Activated CD4-positive, alpha-beta memory T cell treated with anti-CD3 and anti-CD28 coated beads for 36 hours (primary cell): ENCODE measurements at regions not wholly inside any gene's neighbourhood (a gene's known extent, or its start where the extent isn't known, plus 50 kb on each side); places are given as distances from the start of the nearest gene placed in this dataset.

ENCODE experiments used
- CTCF ChIA-PET: fragments of 350-600 bp; sonication (Branson Sonifier 250); formaldehyde crosslinking; loops from one replicate; lab custom pipeline; 2021; ENCODE audit warnings: antibody characterized with exemption, inconsistent platforms; lab: Charles Lee
- POLR2A ChIA-PET: fragments of 350-600 bp; sonication (Branson Sonifier 250); formaldehyde crosslinking; loops from one replicate; lab custom pipeline; 2021; ENCODE audit warnings: antibody characterized with exemption; lab: Charles Lee
- DNase-seq: peaks from one replicate; pipeline ENCODE4 v3.0.0-alpha.2; 2020
- H3K27ac Mint-ChIP-seq: one replicate; pipeline ENCODE4 v1.8.0; 2021; ENCODE audit warnings: mixed read lengths
- H3K27me3 Mint-ChIP-seq: one replicate; pipeline ENCODE4 v1.8.0; 2021; ENCODE audit warnings: mixed read lengths
- H3K36me3 Mint-ChIP-seq: one replicate; pipeline ENCODE4 v1.8.0; 2021; ENCODE audit warnings: mixed read lengths
- H3K4me1 Mint-ChIP-seq: one replicate; pipeline ENCODE4 v1.8.0; 2021; ENCODE audit warnings: low read depth, mixed read lengths
- H3K4me3 Mint-ChIP-seq: one replicate; pipeline ENCODE4 v1.8.0; 2021; ENCODE audit warnings: mild to moderate bottlenecking, mixed read lengths
- H3K9me3 Mint-ChIP-seq: one replicate; pipeline ENCODE4 v1.8.0; 2021; ENCODE audit warnings: mixed read lengths
- intact Hi-C: fragments of 100-400 bp; cut with micrococcal nuclease; formaldehyde crosslinking; loops from one replicate; pipeline ENCODE4 v1.15.1; 2023

DNA sequence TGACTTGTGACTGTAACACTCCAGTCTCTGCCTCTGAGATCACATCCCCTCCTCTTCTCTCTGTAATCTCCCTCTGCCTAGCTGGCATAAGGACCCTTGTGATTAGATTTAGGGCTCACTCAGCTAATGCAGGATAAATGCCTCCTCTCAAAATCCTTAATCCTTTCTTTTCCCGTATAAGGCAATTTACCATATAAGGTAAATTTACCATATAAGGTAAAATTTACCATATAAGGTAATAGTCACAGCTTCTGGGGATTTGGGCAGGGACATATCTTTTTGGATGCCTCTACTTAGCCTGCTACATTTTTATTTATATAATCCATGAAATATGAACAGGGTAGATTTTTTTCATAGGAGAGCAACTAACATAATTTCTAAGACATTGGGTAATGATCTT, 318.0 kb upstream of the PUM3 start:
- intact Hi-C loops = no loop called here
- ChIA-PET CTCF (no interaction called here), POLR2A (no interaction called here)
- Mint-ChIP-seq H3K4me1 (no peaks in the 10 kb centered on the region), H3K36me3 (no peaks in the 10 kb centered on the region), H3K27ac (no peak overlapping the region), H3K4me3 (no peak overlapping the region), H3K27me3 (peaks cover 8% of the 10 kb centered on the region), H3K9me3 (no peaks in the 10 kb centered on the region)
- no peak for DNase-seq

DNA sequence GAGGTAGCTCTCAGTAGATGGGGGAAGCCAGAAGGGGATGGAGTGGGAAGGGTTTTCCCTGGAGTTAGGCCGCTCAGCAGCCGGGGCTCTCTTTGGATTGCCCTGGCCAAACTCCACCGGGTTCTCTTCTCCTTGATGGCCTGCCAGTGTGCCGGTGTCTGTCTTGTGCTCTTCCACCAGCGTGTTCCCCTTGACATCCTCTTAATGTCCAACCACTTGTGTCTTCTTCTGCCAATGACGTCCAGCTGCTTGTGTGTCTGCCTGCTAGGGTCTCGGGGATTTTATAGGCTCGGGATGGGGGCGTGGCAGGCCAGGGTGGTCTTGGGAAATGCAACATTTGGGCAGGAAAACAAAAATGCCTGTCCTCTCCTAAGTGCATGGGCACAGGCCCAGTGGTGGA, 313.1 kb upstream of the PUM3 start:
- intact Hi-C loops = no loop called here
- H3K4me1 Mint-ChIP-seq = no peaks in the 10 kb centered on the region
- ChIA-PET CTCF (no interaction called here), POLR2A (no interaction called here)
- H3K4me3 Mint-ChIP-seq = no peak overlapping the region
- H3K9me3 Mint-ChIP-seq = no peaks in the 10 kb centered on the region
- H3K27ac Mint-ChIP-seq = no peak overlapping the region
- no peak for DNase-seq
- no peaks in the 10 kb centered on the region for H3K36me3 Mint-ChIP-seq
- H3K27me3 Mint-ChIP-seq = peaks cover 2% of the 10 kb centered on the region

DNA sequence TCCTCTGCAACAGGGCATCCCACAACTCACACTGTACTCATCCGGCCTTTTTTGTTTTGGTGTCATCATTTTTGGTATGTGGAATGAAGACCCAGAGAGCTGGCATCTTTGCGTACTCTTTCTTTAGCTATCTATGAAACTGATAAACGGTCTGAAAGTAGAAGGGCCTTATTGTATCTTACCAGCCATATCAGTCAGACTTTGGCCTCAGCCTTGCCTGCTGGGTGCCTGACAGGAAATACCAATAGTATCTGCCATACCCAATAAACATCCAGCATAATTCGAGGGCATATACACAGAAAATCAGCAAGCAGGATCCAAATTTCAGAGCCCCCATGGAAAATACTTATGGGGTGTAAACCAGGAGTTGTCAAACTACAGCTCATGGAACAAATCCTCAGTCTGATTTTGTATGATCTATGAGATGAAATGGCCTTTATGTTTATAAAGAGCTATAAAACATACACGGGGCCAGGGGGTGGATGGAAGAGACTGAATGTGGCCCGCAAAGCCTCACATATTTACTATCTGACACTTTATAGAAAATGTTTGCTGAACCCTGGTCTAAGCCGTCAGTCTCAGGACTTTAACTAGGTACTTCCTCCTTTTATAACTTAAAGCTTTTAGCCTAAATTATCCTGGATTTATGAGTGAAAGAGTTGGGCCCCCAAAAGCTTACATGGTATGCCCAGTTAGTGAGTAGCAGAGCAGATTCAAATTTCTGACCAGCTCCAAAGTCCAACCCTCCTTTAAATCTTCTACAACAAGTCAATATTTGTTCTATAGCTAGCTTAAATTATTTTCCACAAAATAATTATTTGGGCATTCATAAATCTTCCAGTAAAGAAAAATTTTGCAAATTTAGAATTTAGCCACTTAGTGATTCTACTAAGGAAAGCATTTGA, 308.0 kb upstream of the PUM3 start:
- Mint-ChIP-seq H3K27me3 (no peaks in the 10 kb centered on the region), H3K4me3 (no peak overlapping the region), H3K9me3 (no peaks in the 10 kb centered on the region), H3K4me1 (no peaks in the 10 kb centered on the region), H3K27ac (no peak overlapping the region), H3K36me3 (no peaks in the 10 kb centered on the region)
- ChIA-PET CTCF (no interaction called here), POLR2A (no interaction called here)
- intact Hi-C loops = no loop called here
- no peak for DNase-seq

DNA sequence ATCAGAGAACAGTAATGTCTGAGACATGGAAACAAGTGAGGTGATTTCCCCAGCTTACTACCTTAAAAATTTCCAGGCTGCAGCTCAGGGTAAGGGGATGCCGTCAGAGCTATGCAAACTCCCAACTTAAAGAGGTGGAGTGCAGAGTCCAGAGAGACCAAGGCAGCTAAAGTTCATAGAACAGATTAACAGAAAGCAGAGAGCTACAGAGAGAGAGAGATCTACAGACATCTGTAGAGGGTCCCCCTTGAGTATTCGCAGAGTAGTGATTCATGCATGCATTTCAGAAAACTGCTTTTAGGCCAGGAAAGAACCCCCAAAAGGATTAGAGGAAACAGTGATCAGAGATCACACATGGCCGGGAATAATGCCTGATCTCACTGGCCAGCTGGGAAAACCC, 306.2 kb upstream of the PUM3 start:
- ChIA-PET POLR2A (no interaction called here), CTCF (no interaction called here)
- H3K9me3 Mint-ChIP-seq = no peaks in the 10 kb centered on the region
- H3K4me3 Mint-ChIP-seq = no peak overlapping the region
- no peak overlapping the region for H3K27ac Mint-ChIP-seq
- H3K36me3 Mint-ChIP-seq = no peaks in the 10 kb centered on the region
- intact Hi-C loops = no loop called here
- DNase-seq = no peak
- H3K4me1 Mint-ChIP-seq = no peaks in the 10 kb centered on the region
- H3K27me3 Mint-ChIP-seq = no peaks in the 10 kb centered on the region

DNA sequence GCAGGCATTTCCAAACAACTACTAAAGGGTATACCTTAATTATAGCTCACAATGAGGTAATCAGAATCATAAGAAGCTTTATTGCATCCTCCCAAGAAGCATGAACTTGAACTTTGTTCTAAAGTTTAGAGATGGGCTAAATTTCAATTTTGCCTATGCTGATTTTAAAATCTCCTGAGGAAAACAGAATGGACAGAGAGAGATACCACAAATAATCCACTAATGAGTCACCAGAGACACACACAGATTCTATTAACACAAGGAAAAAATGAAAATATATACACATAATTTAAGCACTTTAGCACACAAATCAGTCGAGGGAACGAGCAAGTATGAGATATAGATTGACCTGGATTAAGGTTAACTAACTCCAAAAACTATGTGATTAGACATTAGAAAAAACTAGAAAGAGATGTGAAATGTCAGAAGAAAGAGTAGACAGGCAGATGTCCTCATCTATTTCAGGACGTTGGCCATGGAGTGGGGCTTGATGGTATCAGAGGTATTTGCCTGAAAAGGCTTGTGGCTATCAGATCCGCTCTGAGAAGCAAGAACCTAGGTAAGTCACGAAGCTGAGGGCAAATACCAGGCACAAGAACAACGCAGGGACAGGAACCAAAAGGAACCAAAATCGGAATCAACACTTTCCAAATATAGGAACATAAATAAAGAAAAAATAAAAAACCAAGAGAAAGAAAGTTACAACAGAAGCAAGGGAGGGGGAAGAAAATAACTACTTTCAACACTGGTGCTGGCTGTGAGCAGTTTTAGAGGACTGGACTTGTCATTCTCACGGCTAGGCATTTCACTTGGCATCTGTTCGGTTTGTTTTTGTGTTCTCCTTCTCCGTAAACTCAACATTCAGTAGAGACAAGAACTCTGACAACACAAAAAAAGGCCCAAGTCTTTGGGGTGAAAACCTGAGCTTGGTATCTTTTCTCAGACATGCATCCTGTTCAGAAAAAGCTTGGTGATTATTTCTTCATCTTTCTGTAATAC, 294.6 kb upstream of the PUM3 start:
- intact Hi-C loops = no loop called here
- Mint-ChIP-seq H3K27ac (no peak overlapping the region), H3K27me3 (peaks cover 6% of the 10 kb centered on the region), H3K4me1 (no peaks in the 10 kb centered on the region), H3K4me3 (no peak overlapping the region), H3K36me3 (no peaks in the 10 kb centered on the region), H3K9me3 (peaks cover 13% of the 10 kb centered on the region)
- CTCF ChIA-PET = no interaction called here
- POLR2A ChIA-PET = no interaction called here
- no peak for DNase-seq

DNA sequence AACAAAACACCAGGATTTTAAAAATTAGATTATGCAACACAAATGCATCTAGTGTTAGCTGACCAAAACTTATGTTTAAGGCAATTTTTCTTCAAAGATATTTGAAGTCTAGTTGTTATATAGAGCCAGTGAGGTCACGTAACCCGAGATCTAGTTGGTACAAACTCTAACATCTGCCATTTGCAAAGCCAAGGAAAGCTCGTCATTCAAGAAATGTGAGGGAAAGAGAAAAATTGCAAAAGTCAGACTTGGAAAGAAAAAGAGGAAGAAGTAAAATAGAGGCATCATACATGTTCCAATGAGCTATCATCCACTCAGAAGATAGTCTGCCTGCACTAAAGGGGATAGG, 293.4 kb upstream of the PUM3 start:
- H3K9me3 Mint-ChIP-seq = peaks cover 2% of the 10 kb centered on the region

DNA sequence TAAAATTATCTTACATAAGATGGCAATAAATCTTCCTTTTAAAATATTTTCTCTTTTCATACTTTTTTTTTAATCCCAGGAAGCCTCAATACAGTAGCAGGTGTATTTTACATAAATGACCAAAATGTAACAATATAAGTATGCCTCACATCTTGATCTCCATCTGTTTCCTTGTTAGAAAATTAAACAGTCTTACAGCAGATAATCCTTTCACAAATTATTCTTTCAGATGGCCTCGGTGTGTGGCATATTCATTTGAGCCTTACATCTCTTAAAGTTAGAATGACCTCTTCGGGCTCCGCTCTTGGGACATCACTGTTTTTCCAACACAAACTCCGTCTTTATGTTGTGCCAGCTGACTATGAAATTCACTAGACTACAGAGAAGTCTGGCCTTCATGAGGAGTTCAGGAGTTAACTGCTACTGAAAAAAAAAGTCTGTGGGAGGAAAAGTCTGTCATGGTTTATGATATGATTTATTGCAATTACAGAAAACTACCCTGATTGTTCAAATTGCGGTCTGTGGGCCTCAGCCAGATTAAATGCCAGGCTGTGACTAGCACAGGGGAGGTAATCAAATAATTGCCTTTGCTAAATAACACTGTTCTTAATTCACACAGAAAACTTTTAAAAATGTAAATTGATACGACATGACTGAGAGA, 292.9 kb upstream of the PUM3 start:
- Mint-ChIP-seq H3K27me3 (peaks cover 7% of the 10 kb centered on the region), H3K36me3 (no peaks in the 10 kb centered on the region), H3K9me3 (peaks cover 2% of the 10 kb centered on the region), H3K27ac (no peak overlapping the region), H3K4me1 (no peaks in the 10 kb centered on the region), H3K4me3 (no peak overlapping the region)
- POLR2A ChIA-PET = no interaction called here
- CTCF ChIA-PET = no interaction called here
- no peak for DNase-seq
- intact Hi-C loops = no loop called here

More for the DNA sequence above, 293.4 kb upstream of the PUM3 start:
- CTCF ChIA-PET = no interaction called here
- Mint-ChIP-seq H3K27ac (no peak overlapping the region), H3K4me1 (no peaks in the 10 kb centered on the region), H3K36me3 (no peaks in the 10 kb centered on the region), H3K27me3 (peaks cover 6% of the 10 kb centered on the region), H3K4me3 (no peak overlapping the region)
- intact Hi-C loops = no loop called here
- POLR2A ChIA-PET = no interaction called here
- no peak for DNase-seq

DNA sequence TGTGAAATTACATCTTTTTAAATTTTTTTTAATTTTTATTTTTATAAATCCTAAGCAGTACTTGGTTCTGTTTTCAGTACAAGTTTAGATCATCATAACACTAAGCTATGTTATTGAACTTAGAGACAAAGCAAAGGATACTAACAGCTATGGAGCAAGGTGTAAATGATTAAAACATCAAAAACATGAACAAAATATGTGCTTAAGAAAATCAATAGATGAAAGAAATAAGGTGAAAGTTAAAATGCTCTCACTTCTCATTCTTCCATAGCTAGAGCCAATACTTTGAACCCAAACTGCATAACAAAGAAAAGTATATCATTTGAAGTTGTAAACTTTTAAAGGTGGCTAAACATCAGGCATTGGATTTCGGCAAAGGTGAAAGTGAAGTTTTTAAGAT, 292.3 kb upstream of the PUM3 start:
- Mint-ChIP-seq H3K4me1 (no peaks in the 10 kb centered on the region), H3K9me3 (peaks cover 2% of the 10 kb centered on the region), H3K27ac (no peak overlapping the region), H3K36me3 (no peaks in the 10 kb centered on the region), H3K4me3 (no peak overlapping the region), H3K27me3 (peaks cover 7% of the 10 kb centered on the region)
- ChIA-PET CTCF (no interaction called here), POLR2A (no interaction called here)
- intact Hi-C loops = no loop called here
- no peak for DNase-seq

DNA sequence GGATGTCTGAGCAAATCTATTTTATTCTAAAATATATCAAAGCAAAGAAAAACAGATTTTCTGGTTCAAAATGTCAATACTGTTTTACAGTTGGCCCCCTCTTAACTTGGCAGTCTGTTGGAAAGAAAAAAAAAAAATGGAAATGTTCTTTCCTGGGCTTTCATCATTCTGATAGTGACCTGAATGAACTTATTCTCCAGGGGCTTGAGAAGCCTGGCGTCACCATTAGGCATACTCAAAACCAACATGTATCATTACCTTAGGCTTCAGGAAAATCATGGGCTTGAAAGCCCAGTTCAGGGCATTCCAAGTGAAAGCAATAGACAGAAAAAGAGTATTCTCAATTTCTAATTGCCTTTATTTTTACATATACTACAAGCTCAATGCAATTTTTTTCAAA, 283.7 kb upstream of the PUM3 start:
- ChIA-PET CTCF (no interaction called here), POLR2A (no interaction called here)
- Mint-ChIP-seq H3K36me3 (no peaks in the 10 kb centered on the region), H3K4me1 (no peaks in the 10 kb centered on the region), H3K27ac (no peak overlapping the region), H3K27me3 (peaks cover 5% of the 10 kb centered on the region), H3K9me3 (no peaks in the 10 kb centered on the region), H3K4me3 (no peak overlapping the region)
- no peak for DNase-seq
- intact Hi-C loops = no loop called here

DNA sequence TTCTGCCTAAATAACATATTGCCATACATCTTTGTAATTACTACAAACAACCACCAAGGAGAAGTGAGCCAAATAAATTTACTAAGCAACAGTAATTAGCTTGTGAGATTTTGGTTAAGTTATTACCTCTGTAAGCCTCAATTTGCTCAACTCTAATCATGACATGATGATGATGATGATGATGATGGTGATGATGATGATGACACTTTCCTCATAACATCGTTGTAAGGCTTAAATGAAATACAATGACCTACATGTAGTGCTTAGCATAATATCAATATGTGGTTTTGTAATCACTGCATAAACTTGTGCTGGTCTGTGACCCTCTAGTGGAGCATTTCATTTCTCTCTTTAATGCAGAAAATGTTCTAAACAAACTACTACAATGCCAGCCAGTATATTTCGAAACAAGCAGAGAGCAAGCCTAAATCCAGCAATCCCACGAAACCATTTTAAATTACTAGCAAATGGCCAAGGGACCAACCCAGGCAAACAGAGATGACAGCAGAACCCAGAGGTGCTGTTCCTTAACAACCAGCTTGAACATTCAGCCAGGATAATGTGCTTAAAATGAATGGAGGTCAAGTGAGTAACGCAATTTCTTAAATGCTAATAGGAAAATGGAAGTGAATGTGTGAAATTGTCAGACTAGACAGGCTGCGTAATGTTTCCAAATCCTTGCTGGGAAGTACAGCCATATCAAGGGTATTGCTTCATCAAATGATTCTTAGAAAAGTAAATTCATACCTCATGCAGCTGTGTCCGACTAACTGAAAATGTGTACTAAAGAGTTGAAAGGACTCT, 281.9 kb upstream of the PUM3 start:
- Mint-ChIP-seq H3K9me3 (no peaks in the 10 kb centered on the region), H3K27me3 (peaks cover 6% of the 10 kb centered on the region), H3K36me3 (no peaks in the 10 kb centered on the region), H3K4me1 (no peaks in the 10 kb centered on the region), H3K27ac (no peak overlapping the region), H3K4me3 (no peak overlapping the region)
- DNase-seq = no peak
- intact Hi-C loops = no loop called here
- ChIA-PET CTCF (no interaction called here), POLR2A (no interaction called here)

DNA sequence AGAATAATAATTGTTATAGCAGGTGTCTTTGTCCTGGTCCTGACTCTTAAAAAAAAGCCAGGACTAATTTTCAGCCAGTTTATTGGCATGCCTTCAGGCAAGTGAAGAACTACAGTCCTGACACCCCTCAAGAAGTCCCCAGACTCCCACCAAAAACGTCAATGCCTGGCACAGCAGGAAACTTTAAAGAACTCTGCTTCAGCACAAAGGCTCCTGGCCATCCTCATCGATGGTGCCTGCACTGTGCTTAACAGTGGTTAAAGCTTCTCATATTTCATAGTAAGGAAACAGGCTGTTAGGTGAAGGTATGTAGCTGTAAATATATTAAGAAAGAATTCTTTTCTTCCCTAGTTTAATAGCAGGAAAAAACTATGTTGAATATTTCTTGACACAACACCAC, 280.1 kb upstream of the PUM3 start:
- DNase-seq = no peak
- Mint-ChIP-seq H3K9me3 (no peaks in the 10 kb centered on the region), H3K27me3 (peaks cover 6% of the 10 kb centered on the region), H3K36me3 (no peaks in the 10 kb centered on the region), H3K4me1 (no peaks in the 10 kb centered on the region), H3K4me3 (no peak overlapping the region), H3K27ac (no peak overlapping the region)
- intact Hi-C loops = no loop called here
- ChIA-PET POLR2A (no interaction called here), CTCF (interaction anchor here (0.7 kb wide), 1 partner anchor 382 kb away, joined by 3 read pairs; no protein-coding TSS in a partner anchor)
